ENCODE measurements at regions not wholly inside any gene's neighbourhood (a gene's known extent, or its start where the extent isn't known, plus 50 kb on each side); places are given as distances from the start of the nearest gene placed in this dataset.

DNA sequence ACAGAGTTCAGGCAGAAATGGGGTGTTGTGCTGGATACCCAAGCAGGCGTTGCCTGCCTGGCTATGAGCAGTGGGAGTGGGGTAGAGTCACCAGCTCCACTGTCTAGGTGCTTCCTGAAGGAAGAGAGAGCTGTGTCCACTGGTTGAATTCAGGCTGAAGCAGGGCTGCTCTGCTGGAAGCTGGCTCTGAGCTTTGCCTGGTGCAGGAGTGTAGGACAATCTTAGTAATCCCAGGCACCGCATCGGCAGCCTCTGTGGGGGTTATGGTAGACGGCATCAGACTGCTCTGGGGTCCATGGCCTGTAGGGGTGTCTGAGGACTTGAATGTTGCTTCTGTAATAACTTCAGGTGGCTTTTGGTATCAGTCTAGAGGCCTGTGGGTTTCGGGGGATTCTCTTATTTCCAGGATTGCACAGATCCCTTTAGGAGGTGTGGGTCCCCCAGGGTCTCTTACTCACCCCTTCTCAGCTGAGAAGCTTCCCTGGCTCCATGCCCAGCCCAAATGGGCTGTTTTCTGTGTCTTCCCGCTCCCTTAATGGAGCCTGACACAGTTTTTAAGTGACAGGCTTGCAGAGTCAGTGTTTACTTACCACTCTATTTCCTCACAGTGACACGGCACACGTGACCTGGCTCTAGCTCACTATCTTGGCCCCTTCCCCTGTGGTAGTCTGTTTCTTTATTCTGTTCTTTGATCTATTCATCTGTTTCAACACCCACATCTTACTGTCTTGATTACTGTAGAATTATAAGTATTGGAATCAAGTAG is 644.3 kb downstream of the CBLN2 start:
- no peak for DNase-seq
- ChIA-PET CTCF (no interaction called here), POLR2A (no interaction called here)
- intact Hi-C loops (cut with micrococcal nuclease): no loop called here
- H3K9me3 Mint-ChIP-seq: peaks cover 9% of the 10 kb centered on the region
- no peaks in the 10 kb centered on the region for H3K36me3 Mint-ChIP-seq
- no peak overlapping the region for H3K4me3 Mint-ChIP-seq
- H3K27me3 Mint-ChIP-seq: no peaks in the 10 kb centered on the region
- H3K27ac Mint-ChIP-seq: no peak overlapping the region
- H3K4me1 Mint-ChIP-seq (ENCODE audit: low read depth): no peaks in the 10 kb centered on the region

DNA sequence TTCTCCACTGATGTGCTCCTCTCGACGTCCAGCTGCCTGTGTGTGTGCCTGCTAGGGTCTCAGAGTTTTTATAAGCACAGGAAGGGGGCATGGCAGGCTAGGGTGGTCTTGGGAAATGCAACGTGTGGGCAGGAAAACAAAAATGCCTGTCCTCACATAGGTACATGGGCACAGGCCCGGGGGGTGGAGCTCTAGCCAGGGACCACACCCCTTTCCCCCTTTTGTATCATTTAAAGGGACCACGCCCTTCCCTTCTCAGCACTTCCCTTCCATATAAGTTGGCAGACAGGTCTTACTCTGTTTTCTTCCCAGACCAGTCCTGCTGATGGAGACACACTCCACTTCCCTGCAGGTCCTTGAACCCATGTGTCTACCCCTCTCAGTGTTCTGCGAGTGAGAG is 645.0 kb downstream of the CBLN2 start:
- no peaks in the 10 kb centered on the region for H3K27me3 Mint-ChIP-seq
- POLR2A ChIA-PET: no interaction called here
- no peaks in the 10 kb centered on the region for H3K36me3 Mint-ChIP-seq
- no peak overlapping the region for H3K27ac Mint-ChIP-seq
- intact Hi-C loops (cut with micrococcal nuclease): no loop called here
- CTCF ChIA-PET: no interaction called here
- H3K4me3 Mint-ChIP-seq: no peak overlapping the region
- peaks cover 9% of the 10 kb centered on the region for H3K9me3 Mint-ChIP-seq
- H3K4me1 Mint-ChIP-seq (ENCODE audit: low read depth): no peaks in the 10 kb centered on the region
- DNase-seq: no peak

DNA sequence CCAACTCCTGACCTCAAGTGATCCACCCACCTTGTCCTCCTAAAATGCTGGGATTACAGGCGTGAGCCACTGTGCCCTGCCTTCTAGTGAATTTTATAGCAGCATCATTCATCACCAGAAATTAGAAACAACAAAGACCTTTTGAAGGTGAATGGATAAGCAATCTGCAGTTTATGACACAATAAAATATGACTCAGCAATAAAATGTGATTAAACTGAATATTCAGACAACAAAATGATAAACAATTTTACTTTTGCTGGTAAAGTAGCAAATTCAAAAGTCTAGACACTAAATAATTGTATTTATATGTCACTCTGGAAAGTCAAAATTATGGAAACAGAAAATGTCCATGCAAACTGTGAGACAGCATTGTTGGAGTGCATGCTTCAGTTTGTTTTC is 656.6 kb downstream of the CBLN2 start:
- Mint-ChIP-seq H3K4me3 (no peak overlapping the region), H3K4me1 (ENCODE audit: low read depth) (no peaks in the 10 kb centered on the region), H3K36me3 (no peaks in the 10 kb centered on the region), H3K27ac (no peak overlapping the region), H3K27me3 (no peaks in the 10 kb centered on the region), H3K9me3 (peaks cover 3% of the 10 kb centered on the region)
- DNase-seq: no peak
- intact Hi-C loops (cut with micrococcal nuclease): no loop called here
- CTCF ChIA-PET: no interaction called here
- POLR2A ChIA-PET: no interaction called here

DNA sequence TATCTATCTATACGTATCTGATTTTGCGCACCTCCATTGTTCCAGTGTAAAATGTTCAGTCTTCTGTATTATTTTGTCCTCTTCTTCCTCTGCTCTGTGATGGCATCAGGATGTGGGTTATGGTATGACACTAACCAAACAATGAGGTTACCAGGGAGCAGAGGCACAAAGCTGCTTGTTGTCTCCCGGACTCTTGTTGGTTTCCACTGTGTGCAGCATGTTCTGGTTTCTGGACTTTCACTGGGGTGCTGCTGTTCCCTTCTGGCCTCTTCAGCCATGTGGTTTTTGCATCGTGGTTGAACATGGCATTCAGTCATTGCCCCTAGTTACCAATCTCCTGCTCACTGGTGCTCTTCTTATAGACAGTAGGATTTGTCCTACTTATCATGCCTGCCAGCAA is 665.9 kb downstream of the CBLN2 start:
- no peak overlapping the region for H3K4me3 Mint-ChIP-seq
- ChIA-PET CTCF (no interaction called here), POLR2A (no interaction called here)
- DNase-seq: no peak
- peaks cover 13% of the 10 kb centered on the region for H3K9me3 Mint-ChIP-seq
- H3K36me3 Mint-ChIP-seq: no peaks in the 10 kb centered on the region
- H3K4me1 Mint-ChIP-seq (ENCODE audit: low read depth): no peaks in the 10 kb centered on the region
- no peaks in the 10 kb centered on the region for H3K27me3 Mint-ChIP-seq
- intact Hi-C loops (cut with micrococcal nuclease): no loop called here
- no peak overlapping the region for H3K27ac Mint-ChIP-seq

DNA sequence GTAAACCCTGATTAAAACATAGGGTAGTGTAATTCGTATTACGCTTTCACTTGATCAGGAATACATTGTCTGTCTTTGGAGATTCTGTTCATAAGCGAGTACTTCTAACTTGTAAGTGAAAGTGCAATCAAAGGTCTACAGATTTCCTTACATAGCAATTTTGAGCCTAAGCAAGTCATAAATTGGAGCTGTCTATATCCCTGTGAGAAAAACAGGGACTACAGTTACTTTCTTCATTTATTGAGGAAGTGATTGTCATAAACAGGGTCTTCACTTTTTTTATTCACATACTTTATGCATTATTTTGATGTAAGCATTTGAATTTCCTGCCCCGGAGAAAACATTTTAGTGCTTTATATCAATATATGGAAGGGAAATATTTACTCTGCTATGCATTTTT is 670.4 kb downstream of the CBLN2 start:
- H3K27me3 Mint-ChIP-seq: no peaks in the 10 kb centered on the region
- H3K4me1 Mint-ChIP-seq (ENCODE audit: low read depth): no peaks in the 10 kb centered on the region
- no peak overlapping the region for H3K27ac Mint-ChIP-seq
- intact Hi-C loops (cut with micrococcal nuclease): no loop called here
- DNase-seq: no peak
- POLR2A ChIA-PET: no interaction called here
- peaks cover 16% of the 10 kb centered on the region for H3K9me3 Mint-ChIP-seq
- CTCF ChIA-PET: no interaction called here
- no peak overlapping the region for H3K4me3 Mint-ChIP-seq
- no peaks in the 10 kb centered on the region for H3K36me3 Mint-ChIP-seq

DNA sequence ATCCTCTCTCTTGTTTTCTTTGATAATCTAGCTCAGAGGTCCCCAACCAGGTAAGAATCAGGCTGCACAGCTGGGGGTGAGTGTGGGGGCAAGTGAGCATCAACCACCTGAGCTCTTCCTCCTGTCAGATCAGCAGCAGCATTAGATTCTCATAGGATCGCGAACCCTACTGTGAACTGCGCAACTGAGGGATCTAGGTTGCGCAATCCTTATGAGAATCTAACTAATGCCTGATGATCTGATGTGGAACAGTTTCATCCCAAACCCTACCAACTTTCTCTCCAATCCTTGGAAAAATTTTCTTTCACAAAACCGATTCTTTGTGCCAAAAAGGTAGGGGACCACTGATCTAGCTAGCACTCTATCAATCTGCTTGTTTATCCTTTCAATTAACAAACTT is 678.3 kb downstream of the CBLN2 start:
- intact Hi-C loops (cut with micrococcal nuclease): no loop called here
- Mint-ChIP-seq H3K4me1 (ENCODE audit: low read depth) (no peaks in the 10 kb centered on the region), H3K4me3 (no peak overlapping the region), H3K36me3 (no peaks in the 10 kb centered on the region), H3K9me3 (peaks cover 12% of the 10 kb centered on the region), H3K27me3 (no peaks in the 10 kb centered on the region), H3K27ac (no peak overlapping the region)
- CTCF ChIA-PET: no interaction called here
- POLR2A ChIA-PET: no interaction called here
- no peak for DNase-seq

DNA sequence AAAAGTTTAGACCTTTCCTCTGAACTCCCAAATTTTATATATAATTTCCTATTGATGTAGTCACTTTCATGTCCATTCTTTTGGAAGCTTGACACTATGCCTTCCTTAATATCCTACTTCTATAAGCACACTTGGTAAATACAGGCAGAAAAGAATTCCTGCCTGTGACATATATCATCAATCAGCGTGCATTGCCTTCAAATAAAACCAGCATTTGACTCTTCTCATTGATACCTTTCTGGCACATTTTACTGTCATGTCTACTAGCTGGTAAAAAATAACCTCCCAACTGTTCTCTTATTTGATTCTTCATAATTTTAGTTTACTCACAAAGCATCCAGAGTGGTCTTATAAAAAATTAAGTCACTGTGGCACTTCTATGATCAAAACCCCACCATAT is 693.5 kb downstream of the CBLN2 start:
- CTCF ChIA-PET: no interaction called here
- H3K36me3 Mint-ChIP-seq: no peaks in the 10 kb centered on the region
- intact Hi-C loops (cut with micrococcal nuclease): no loop called here
- H3K4me1 Mint-ChIP-seq (ENCODE audit: low read depth): no peaks in the 10 kb centered on the region
- H3K4me3 Mint-ChIP-seq: no peak overlapping the region
- no peak overlapping the region for H3K27ac Mint-ChIP-seq
- H3K27me3 Mint-ChIP-seq: no peaks in the 10 kb centered on the region
- POLR2A ChIA-PET: no interaction called here
- DNase-seq: no peak
- H3K9me3 Mint-ChIP-seq: peaks cover 37% of the 10 kb centered on the region

DNA sequence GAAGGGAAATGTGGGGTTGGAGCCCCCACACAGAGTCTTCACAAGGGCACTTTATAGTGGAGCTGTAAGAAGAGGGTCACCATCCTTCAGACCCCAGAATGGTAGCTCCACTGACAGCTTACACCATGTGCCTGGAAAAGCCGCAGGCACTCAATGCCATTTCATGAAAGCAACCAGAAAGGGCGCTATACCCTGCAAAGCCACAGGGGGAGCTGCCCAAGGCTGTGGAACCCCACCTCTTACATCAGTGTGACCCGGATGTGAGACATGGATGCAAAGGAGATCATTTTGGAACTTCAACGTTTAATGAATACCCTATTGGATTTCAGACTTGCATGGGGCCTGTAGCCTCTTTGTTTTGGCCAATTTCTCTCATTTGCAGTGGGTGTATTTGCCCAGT is 694.7 kb downstream of the CBLN2 start:
- H3K4me1 Mint-ChIP-seq (ENCODE audit: low read depth): no peaks in the 10 kb centered on the region
- intact Hi-C loops (cut with micrococcal nuclease): no loop called here
- ChIA-PET CTCF (no interaction called here), POLR2A (no interaction called here)
- no peak overlapping the region for H3K4me3 Mint-ChIP-seq
- no peaks in the 10 kb centered on the region for H3K36me3 Mint-ChIP-seq
- H3K9me3 Mint-ChIP-seq: peaks cover 37% of the 10 kb centered on the region
- DNase-seq: no peak
- H3K27me3 Mint-ChIP-seq: no peaks in the 10 kb centered on the region
- H3K27ac Mint-ChIP-seq: no peak overlapping the region

DNA sequence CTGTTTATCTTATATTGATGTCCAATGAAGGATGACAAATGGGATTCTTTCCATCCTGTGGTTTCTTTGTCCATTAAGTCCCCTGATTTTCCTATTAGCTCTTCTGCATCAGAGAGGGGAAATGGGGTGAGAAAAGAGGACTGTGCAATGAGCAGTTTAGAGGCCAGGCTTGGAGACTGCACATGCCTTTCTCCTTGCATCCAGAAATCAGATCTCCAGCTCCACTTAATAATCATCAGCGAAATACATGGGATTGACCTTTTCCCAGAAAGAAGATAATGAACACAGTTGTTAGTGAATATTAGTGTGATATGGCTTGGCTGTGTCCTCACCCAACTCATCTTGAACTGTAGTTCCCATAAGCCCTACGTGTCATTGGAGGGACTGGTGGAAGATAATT is 697.4 kb downstream of the CBLN2 start:
- no peak for DNase-seq
- ChIA-PET POLR2A (no interaction called here), CTCF (no interaction called here)
- H3K36me3 Mint-ChIP-seq: no peaks in the 10 kb centered on the region
- H3K27me3 Mint-ChIP-seq: no peaks in the 10 kb centered on the region
- intact Hi-C loops (cut with micrococcal nuclease): no loop called here
- H3K27ac Mint-ChIP-seq: no peak overlapping the region
- H3K4me1 Mint-ChIP-seq (ENCODE audit: low read depth): no peaks in the 10 kb centered on the region
- peaks cover 37% of the 10 kb centered on the region for H3K9me3 Mint-ChIP-seq
- no peak overlapping the region for H3K4me3 Mint-ChIP-seq

DNA sequence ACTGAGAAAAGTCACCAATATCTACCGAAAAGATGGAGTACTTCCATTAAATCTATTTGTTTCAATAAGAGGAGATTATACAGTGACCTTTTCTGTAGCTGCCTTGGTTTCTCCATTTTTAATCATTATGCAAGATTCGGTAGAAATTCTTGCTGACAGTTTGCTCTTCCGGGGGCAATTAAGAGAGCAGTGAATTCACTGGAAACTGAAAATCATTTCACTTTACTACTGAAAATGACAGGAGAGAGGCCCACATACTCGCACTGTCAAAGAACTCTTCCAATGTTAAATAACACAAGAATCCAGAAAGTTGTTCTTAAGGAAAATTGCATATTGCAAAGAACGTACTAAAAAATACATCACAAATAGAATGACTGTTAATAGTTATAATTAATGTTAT is 699.3 kb downstream of the CBLN2 start:
- ChIA-PET CTCF (no interaction called here), POLR2A (no interaction called here)
- Mint-ChIP-seq H3K4me3 (no peak overlapping the region), H3K9me3 (peaks cover 25% of the 10 kb centered on the region), H3K27me3 (no peaks in the 10 kb centered on the region), H3K27ac (no peak overlapping the region), H3K36me3 (no peaks in the 10 kb centered on the region), H3K4me1 (ENCODE audit: low read depth) (no peaks in the 10 kb centered on the region)
- intact Hi-C loops (cut with micrococcal nuclease): no loop called here
- no peak for DNase-seq

DNA sequence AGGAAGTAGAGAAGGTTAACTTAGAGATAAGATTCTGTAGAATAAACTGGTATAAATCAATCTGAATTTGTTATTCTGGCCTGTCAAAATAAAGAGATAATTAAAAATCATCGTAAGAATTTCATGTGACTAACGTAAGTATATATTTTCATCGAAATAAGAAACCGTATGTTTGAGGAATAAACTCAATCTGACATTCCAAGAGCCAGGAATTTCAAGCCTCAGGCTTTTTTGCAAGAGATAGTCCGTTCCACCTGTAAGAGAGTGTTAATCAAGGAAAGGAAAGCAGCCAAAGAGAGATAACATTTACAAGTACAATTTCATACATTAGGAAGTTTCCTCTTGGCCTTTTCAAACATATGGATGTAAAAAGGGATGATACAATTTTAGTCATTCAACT is 701.5 kb downstream of the CBLN2 start:
- no peaks in the 10 kb centered on the region for H3K4me1 Mint-ChIP-seq (ENCODE audit: low read depth)
- DNase-seq: no peak
- intact Hi-C loops (cut with micrococcal nuclease): no loop called here
- ChIA-PET CTCF (no interaction called here), POLR2A (no interaction called here)
- no peak overlapping the region for H3K4me3 Mint-ChIP-seq
- no peaks in the 10 kb centered on the region for H3K27me3 Mint-ChIP-seq
- no peak overlapping the region for H3K27ac Mint-ChIP-seq
- peaks cover 11% of the 10 kb centered on the region for H3K9me3 Mint-ChIP-seq
- H3K36me3 Mint-ChIP-seq: no peaks in the 10 kb centered on the region

DNA sequence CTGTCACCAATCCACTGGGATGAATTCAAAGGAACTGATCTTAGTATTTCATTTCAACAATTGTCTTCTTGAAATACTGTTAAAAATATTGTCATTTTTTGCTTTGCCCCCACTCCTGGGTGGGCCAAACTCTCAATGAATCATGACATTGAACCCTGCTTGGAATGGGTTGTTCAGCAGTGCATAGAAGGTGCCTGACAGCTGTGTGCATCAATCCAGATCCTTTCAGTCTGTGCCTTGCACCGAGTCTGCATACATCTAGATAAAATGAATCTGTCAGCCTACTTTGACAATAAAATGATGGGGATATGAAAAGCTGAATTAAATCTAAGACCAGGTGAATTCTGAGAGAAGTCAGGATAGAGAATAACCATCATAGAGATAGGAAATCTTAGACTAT is 706.6 kb downstream of the CBLN2 start:
- DNase-seq: no peak
- H3K36me3 Mint-ChIP-seq: no peaks in the 10 kb centered on the region
- H3K9me3 Mint-ChIP-seq: peaks cover 4% of the 10 kb centered on the region
- CTCF ChIA-PET: no interaction called here
- no peak overlapping the region for H3K27ac Mint-ChIP-seq
- H3K4me3 Mint-ChIP-seq: no peak overlapping the region
- POLR2A ChIA-PET: no interaction called here
- no peaks in the 10 kb centered on the region for H3K27me3 Mint-ChIP-seq
- intact Hi-C loops (cut with micrococcal nuclease): no loop called here
- H3K4me1 Mint-ChIP-seq (ENCODE audit: low read depth): no peaks in the 10 kb centered on the region

DNA sequence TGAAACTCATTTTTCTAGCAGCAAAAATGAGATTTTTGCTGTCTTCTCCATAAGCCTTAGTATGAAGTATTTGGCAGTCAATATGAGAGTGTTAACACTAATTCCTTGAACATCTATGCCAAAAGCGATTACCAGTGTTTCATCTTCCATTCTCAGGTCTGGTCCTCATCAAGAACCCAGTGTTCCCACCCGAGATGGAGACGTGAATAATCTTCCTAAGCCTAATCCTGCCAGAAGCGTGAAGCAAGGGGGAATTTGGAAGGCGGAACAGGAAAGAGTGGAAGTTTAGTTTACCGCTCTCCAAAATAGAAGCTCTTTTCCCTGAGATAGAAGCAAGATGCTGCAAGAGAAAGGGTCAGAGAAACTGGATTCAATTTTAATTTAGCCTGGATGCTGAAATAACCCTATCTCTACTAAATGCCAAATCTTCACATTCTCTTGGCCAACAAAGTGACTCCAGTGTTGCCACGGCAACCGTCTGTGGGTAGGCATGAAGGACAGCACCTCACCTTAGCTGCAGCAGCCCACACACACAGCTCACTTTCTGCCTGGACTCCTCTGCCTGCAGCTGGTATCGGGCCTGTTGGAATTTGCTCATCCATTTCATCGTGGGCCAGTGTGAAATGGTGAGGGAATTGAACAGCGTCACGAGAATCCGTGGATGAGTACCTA is 711.1 kb downstream of the CBLN2 start:
- POLR2A ChIA-PET: no interaction called here

More for the DNA sequence above, 711.1 kb downstream of the CBLN2 start:
- DNase-seq: no peak
- H3K4me1 Mint-ChIP-seq (ENCODE audit: low read depth): no peaks in the 10 kb centered on the region
- peaks cover 3% of the 10 kb centered on the region for H3K9me3 Mint-ChIP-seq
- H3K27ac Mint-ChIP-seq: no peak overlapping the region
- no peaks in the 10 kb centered on the region for H3K27me3 Mint-ChIP-seq
- intact Hi-C loops (cut with micrococcal nuclease): no loop called here
- CTCF ChIA-PET: no interaction called here
- no peak overlapping the region for H3K4me3 Mint-ChIP-seq
- no peaks in the 10 kb centered on the region for H3K36me3 Mint-ChIP-seq

All from activated CD4-positive, alpha-beta memory T cell treated with anti-CD3 and anti-CD28 coated beads for 36 hours (primary cell).